Tibial nerve (tissue), 4 donors: ENCODE measurements at regions not wholly inside any gene's neighbourhood (a gene's known extent, or its start where the extent isn't known, plus 50 kb on each side); places are given as distances from the start of the nearest gene placed in this dataset.

Experiments
- EP300 ChIP-seq, 2 donors: sonication (generic); formaldehyde crosslinking; IDR thresholded peaks; one replicate each; pipeline ENCODE4 v1.6.1; 2017; ENCODE audit warnings: antibody characterized with exemption in 2 of 2, mild to moderate bottlenecking in 1 of 2
- POLR2A ChIP-seq, 2 donors: fragments of 450-650 bp; IDR thresholded peaks; one replicate each; pipeline ENCODE4 v1.6.1; 2017; ENCODE audit warnings: antibody characterized with exemption in 2 of 2, mild to moderate bottlenecking in 2 of 2, moderate library complexity in 2 of 2
- TF ChIP-seq, protein P1 (sequence below), 5 experiments: fragments of 200-600 bp in 3 of 5; fragments of 450-650 bp in 2 of 5; sonication (generic) in 3 of 5; IDR thresholded peaks; one replicate each; pipeline ENCODE4 v1.5.1; 2016 to 2019; ENCODE audit warnings: antibody characterized with exemption in 5 of 5, mild to moderate bottlenecking in 3 of 5, moderate library complexity in 2 of 5

- TF ChIP-seq, protein P1, sequence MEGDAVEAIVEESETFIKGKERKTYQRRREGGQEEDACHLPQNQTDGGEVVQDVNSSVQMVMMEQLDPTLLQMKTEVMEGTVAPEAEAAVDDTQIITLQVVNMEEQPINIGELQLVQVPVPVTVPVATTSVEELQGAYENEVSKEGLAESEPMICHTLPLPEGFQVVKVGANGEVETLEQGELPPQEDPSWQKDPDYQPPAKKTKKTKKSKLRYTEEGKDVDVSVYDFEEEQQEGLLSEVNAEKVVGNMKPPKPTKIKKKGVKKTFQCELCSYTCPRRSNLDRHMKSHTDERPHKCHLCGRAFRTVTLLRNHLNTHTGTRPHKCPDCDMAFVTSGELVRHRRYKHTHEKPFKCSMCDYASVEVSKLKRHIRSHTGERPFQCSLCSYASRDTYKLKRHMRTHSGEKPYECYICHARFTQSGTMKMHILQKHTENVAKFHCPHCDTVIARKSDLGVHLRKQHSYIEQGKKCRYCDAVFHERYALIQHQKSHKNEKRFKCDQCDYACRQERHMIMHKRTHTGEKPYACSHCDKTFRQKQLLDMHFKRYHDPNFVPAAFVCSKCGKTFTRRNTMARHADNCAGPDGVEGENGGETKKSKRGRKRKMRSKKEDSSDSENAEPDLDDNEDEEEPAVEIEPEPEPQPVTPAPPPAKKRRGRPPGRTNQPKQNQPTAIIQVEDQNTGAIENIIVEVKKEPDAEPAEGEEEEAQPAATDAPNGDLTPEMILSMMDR (IDR thresholded peaks at IDR 0.05) = no peak
- TF ChIP-seq EP300 (IDR thresholded peaks at IDR 0.05) = no peak
- no peak for TF ChIP-seq POLR2A (IDR thresholded peaks at IDR 0.05)
Observed at GRCh38 chr6:4491501-4492260, 284.5 kb upstream of the CDYL start.
